DOHH2 (cell line): ENCODE measurements at regions not wholly inside any gene's neighbourhood (a gene's known extent, or its start where the extent isn't known, plus 50 kb on each side); places are given as distances from the start of the nearest gene placed in this dataset.

Experiments
- EZH2phosphoT487 ChIP-seq: fragments of 200-600 bp; sonication (generic); IDR thresholded peaks from 2 replicates; pipeline ENCODE4 v1.6.1; 2017; ENCODE audit warnings: borderline replicate concordance, mild to moderate bottlenecking, antibody characterized with exemption, low read length, moderate library complexity, mixed read lengths
- TF ChIP-seq, protein P1 (sequence below): fragments of 200-600 bp; sonication (generic); IDR thresholded peaks from one replicate; pipeline ENCODE4 v1.5.1; 2014; ENCODE audit warnings: antibody characterized with exemption, mild to moderate bottlenecking, low read depth, low read length; ENCODE audit not compliant: poor library complexity, severe bottlenecking

DNA sequence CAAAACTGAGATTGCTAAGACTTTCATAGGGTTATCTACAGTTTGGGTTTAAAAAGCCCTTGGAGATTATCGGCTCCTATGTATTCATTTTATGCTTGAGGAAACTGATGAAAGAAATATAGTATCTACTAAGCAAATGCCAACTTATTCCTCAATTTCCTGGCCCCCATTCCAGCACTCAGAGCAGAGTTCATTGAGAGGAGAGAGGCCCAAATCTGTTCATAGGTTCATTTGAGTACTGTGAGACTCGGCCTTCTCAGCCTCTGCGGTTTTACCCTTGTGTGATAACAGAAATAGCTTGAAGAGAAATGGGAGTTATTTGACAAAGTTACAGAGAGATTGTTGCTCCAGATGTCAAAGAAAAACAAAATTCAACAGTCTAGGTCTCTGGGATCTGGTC is 226.7 kb upstream of the ARHGAP42 start:
- TF ChIP-seq, protein P1, sequence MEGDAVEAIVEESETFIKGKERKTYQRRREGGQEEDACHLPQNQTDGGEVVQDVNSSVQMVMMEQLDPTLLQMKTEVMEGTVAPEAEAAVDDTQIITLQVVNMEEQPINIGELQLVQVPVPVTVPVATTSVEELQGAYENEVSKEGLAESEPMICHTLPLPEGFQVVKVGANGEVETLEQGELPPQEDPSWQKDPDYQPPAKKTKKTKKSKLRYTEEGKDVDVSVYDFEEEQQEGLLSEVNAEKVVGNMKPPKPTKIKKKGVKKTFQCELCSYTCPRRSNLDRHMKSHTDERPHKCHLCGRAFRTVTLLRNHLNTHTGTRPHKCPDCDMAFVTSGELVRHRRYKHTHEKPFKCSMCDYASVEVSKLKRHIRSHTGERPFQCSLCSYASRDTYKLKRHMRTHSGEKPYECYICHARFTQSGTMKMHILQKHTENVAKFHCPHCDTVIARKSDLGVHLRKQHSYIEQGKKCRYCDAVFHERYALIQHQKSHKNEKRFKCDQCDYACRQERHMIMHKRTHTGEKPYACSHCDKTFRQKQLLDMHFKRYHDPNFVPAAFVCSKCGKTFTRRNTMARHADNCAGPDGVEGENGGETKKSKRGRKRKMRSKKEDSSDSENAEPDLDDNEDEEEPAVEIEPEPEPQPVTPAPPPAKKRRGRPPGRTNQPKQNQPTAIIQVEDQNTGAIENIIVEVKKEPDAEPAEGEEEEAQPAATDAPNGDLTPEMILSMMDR = no peak
- TF ChIP-seq EZH2phosphoT487 = no peak
